Heart left ventricle (tissue), 16 donors: ENCODE measurements at regions not wholly inside any gene's neighbourhood (a gene's known extent, or its start where the extent isn't known, plus 50 kb on each side); places are given as distances from the start of the nearest gene placed in this dataset.

Source experiments
- ATAC-seq, 4 donors: fragments of 200-7000 bp; cut with Tn5 transposase; one replicate each; pipeline ENCODE4 v1.9.1; 2020 to 2022; ENCODE audit warnings: moderate library complexity in 4 of 4, mild to moderate bottlenecking in 3 of 4, moderate number of reproducible peaks in 1 of 4
- DNase-seq, 5 donors: peaks; one replicate each; pipeline ENCODE4 v3.0.0-alpha.2; 2020
- H3K27ac ChIP-seq, 12 donors: fragments of 200-600 bp; sonication (generic) in 4 of 12; one replicate each; pipeline versions ENCODE4 v1.5.0 to v1.8.0; 2016 to 2022; ENCODE audit warnings: mild to moderate bottlenecking in 2 of 12
- H3K27me3 ChIP-seq, 9 donors: fragments of 200-600 bp; sonication (generic) in 2 of 9; one replicate each; pipeline versions ENCODE4 v1.5.1 to v1.8.0; 2016 to 2022; ENCODE audit warnings: mild to moderate bottlenecking in 3 of 9
- H3K36me3 ChIP-seq, 9 donors: fragments of 200-600 bp; sonication (generic) in 2 of 9; one replicate each; pipeline versions ENCODE4 v1.5.0 to v1.8.0; 2018 to 2022; ENCODE audit warnings: mild to moderate bottlenecking in 2 of 9
- H3K4me1 ChIP-seq, 12 donors: fragments of 200-600 bp; sonication (generic) in 4 of 12; one replicate each; pipeline versions ENCODE4 v1.5.0 to v1.8.0; 2016 to 2022; ENCODE audit warnings: mild to moderate bottlenecking in 3 of 12
- H3K4me3 ChIP-seq, 12 donors: fragments of 200-600 bp; sonication (generic) in 4 of 12; one replicate each; pipeline versions ENCODE4 v1.5.0 to v1.8.0; 2017 to 2022; ENCODE audit warnings: mild to moderate bottlenecking in 9 of 12, moderate library complexity in 4 of 12
- H3K9me3 ChIP-seq, 12 donors: fragments of 200-600 bp; sonication (generic) in 4 of 12; one replicate each; pipeline versions ENCODE4 v1.5.0 to v1.8.0; 2016 to 2022; ENCODE audit warnings: mild to moderate bottlenecking in 1 of 12
- CTCF ChIP-seq, 12 donors: fragments of 200-600 bp; sonication (generic) in 4 of 12; IDR thresholded peaks; one replicate each; pipeline versions ENCODE4 v1.5.0 to v1.8.0; 2018 to 2022; ENCODE audit warnings: antibody characterized with exemption in 12 of 12, mild to moderate bottlenecking in 5 of 12
- POLR2A ChIP-seq, 2 donors: fragments of 450-650 bp; IDR thresholded peaks; one replicate each; pipeline ENCODE4 v1.6.1; 2017; ENCODE audit warnings: antibody characterized with exemption in 2 of 2, mild to moderate bottlenecking in 2 of 2, moderate library complexity in 2 of 2
- WGBS, 4 donors: extraction: QIAGEN DNeasy Blood & Tissue Kit in 2 of 4; methylation state at CpG; one replicate each; pipeline versions ENCODE4 v1.1.5 to v1.1.7; 2013 to 2018; 5-methylcytosine and 5-hydroxymethylcytosine counted together
- intact Hi-C, 10 donors: fragments of 100-400 bp; cut with DNase I; formaldehyde crosslinking; loops; one replicate each; pipeline versions ENCODE4 v1.11.1 to v1.14.2; 2022
- donor health status: ischemic (EF 13 %, LVEDD 7.1; RV severe dilation, severe dysfunction).
- donor health status: healthy with polysubstance abuse.
- donor health status: DM: no; HTN: yes; CAD: no.
- donor health status: DM: no; HTN: no; CAD: no.
- donor health status: ischemic (EF 25% LVEDD 6.9; RV normal size, moderate dysfunction).
- donor health status: ischemic (EF 25% LVEDD 5.7; RV mildly dilated, moderate dysfunction).
- donor health status: healthy.
- donor health status: DM: yes; HTN: yes; CAD: no.
- donor health status: ischemic (EF 35%, LVEDD 5.7; RV mildly dilated, moderate dysfunction).
- donor health status: nonischemic (EF 11% LVEDD 7.7; RV severe dilation, severe dysfunction).
- donor health status: DM: yes; HTN: yes; CAD: no.
- donor health status: PGD.
- donor health status: ischemic (EF 29% LVEDD 5.4; RV normal size, mild dysfunction).
- donor health status: nonischemic (EF 23%, LVEDD 6.1; RV moderate dilation, normal function).

DNA sequence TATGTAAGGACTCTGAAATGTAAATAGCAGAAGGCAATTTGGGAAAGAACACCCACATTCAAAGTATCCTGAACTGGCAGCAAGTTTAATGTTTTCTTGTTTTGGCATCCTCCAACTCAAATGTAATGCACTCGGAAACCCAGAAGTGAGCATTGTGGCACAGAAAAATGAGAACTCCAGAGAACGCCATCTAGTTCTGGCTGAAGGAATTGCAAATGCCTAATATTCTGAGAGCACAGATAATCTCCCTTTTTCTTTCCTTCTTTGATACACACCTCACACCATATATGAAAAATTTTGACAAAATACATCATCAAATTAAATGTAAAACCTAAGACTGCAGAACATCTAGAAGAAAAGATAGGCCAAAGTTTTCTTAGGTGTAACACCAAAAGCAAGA is 52.1 kb downstream of the PWWP3B start:
- H3K4me3 ChIP-seq, result no peak overlapping the region
- H3K27ac ChIP-seq, result no peak overlapping the region
- no peaks in the 10 kb centered on the region for H3K9me3 ChIP-seq
- peak in 9 of 12 donors; percentile 5 to 29 (median 21) for TF ChIP-seq CTCF (IDR thresholded peaks at IDR 0.05)
- TF ChIP-seq POLR2A (IDR thresholded peaks at IDR 0.05), result no peak
- no peak for DNase-seq
- H3K27me3 ChIP-seq, result peaks cover 0 to 6% (median 0%) of the 10 kb centered on the region in 9 donors
- no peaks in the 10 kb centered on the region for H3K4me1 ChIP-seq
- WGBS, 4 donors, result 24 to 49% (median 32%) methylated on average over 2 of the region's 2 CpGs
- intact Hi-C loops, result no loop called here
- no peak for ATAC-seq
- H3K36me3 ChIP-seq, result no peaks in the 10 kb centered on the region

- no peaks in the 10 kb centered on the region for H3K4me1 ChIP-seq
- H3K27me3 ChIP-seq, result peaks cover 0 to 5% (median 0%) of the 10 kb centered on the region in 9 donors
- intact Hi-C loops, result no loop called here
- no peak overlapping the region for H3K4me3 ChIP-seq
- no peaks in the 10 kb centered on the region for H3K9me3 ChIP-seq
- DNase-seq (no peak), ATAC-seq (no peak)
- TF ChIP-seq CTCF (IDR thresholded peaks at IDR 0.05), result no peak
- TF ChIP-seq POLR2A (IDR thresholded peaks at IDR 0.05), result no peak
- no peaks in the 10 kb centered on the region for H3K36me3 ChIP-seq
- no peak overlapping the region for H3K27ac ChIP-seq
These were observed 75.3 kb downstream of the PWWP3B start for GRCh38 chrX:106243376-106243775.

- Histone ChIP-seq H3K27me3 (no peaks in the 10 kb centered on the region), H3K27ac (no peak overlapping the region), H3K9me3 (no peaks in the 10 kb centered on the region), H3K36me3 (no peaks in the 10 kb centered on the region), H3K4me3 (no peak overlapping the region), H3K4me1 (no peaks in the 10 kb centered on the region)
- DNase-seq, result no peak
- no peak for TF ChIP-seq CTCF (IDR thresholded peaks at IDR 0.05)
- no peak for TF ChIP-seq POLR2A (IDR thresholded peaks at IDR 0.05)
- WGBS, 4 donors, result 52 to 63% (median 60%) methylated on average over 3 of the region's 3 CpGs
- no peak for ATAC-seq
- intact Hi-C loops, result no loop called here
These were observed 78.4 kb downstream of the PWWP3B start for GRCh38 chrX:106246511-106246910.

DNA sequence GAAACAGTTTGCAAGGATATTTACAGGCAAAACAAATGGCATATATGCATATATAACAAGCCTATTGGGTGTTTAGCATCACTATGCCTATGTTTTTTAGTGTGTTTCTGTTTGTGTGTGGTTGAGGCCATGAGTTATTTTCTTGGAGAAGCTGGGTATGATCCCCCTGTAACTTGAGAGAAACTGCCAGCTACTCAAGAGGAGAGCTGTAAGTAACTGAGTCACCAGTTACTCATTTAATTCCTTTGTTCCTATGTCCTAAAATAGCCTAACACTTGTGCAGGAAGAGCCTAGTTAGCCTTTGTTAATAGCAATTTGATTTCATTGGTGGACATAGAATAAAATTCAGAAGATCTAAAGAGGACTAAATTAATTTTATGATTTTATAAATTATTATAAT is 79.1 kb downstream of the PWWP3B start:
- intact Hi-C loops, result no loop called here
- H3K4me3 ChIP-seq, result no peak overlapping the region

More for the DNA sequence above, 79.1 kb downstream of the PWWP3B start:
- ATAC-seq (no peak), DNase-seq (no peak)
- H3K27me3 ChIP-seq, result no peaks in the 10 kb centered on the region
- H3K27ac ChIP-seq, result no peak overlapping the region
- H3K36me3 ChIP-seq, result no peaks in the 10 kb centered on the region
- H3K4me1 ChIP-seq, result no peaks in the 10 kb centered on the region
- no peak for TF ChIP-seq CTCF (IDR thresholded peaks at IDR 0.05)
- no peak for TF ChIP-seq POLR2A (IDR thresholded peaks at IDR 0.05)
- no peaks in the 10 kb centered on the region for H3K9me3 ChIP-seq
